WERI-Rb-1 (cell line): ENCODE measurements at regions not wholly inside any gene's neighbourhood (a gene's known extent, or its start where the extent isn't known, plus 50 kb on each side); places are given as distances from the start of the nearest gene placed in this dataset.

ENCODE experiments used
- DNase-seq: peaks from one replicate; pipeline ENCODE4 v3.0.0-alpha.2; 2020
- H3K27ac ChIP-seq: fragments of 250-450 bp; sonication (Bioruptor Pico); 2 replicates; pipeline ENCODE4 v1.5.1; 2020; ENCODE audit warnings: mild to moderate bottlenecking, moderate library complexity
- H3K27me3 ChIP-seq: fragments of 250-450 bp; sonication (Bioruptor Pico); 2 replicates; pipeline ENCODE4 v1.5.1; 2021; ENCODE audit warnings: mild to moderate bottlenecking, low read depth, moderate library complexity; ENCODE audit not compliant: insufficient read depth, severe bottlenecking
- H3K36me3 ChIP-seq: fragments of 250-450 bp; sonication (Bioruptor Pico); 2 replicates; pipeline ENCODE4 v1.5.1; 2020; ENCODE audit warnings: mild to moderate bottlenecking, moderate library complexity
- H3K4me3 ChIP-seq: 2 replicates; pipeline ENCODE4 v1.5.1; 2011; ENCODE audit warnings: low read depth, mild to moderate bottlenecking, control low read depth, low read length
- H3K9me3 ChIP-seq: fragments of 250-450 bp; sonication (Bioruptor Pico); 2 replicates; pipeline ENCODE4 v1.5.1; 2021; ENCODE audit warnings: mild to moderate bottlenecking, moderate library complexity; ENCODE audit not compliant: severe bottlenecking
- CTCF ChIP-seq: IDR thresholded peaks from 2 replicates; pipeline ENCODE4 v1.5.1; 2011; ENCODE audit warnings: low read depth, mild to moderate bottlenecking, control low read depth, inconsistent platforms, low read length

GRCh38 chr10:78281627-78282026 lies 248.0 kb downstream of the RPS24 start:
- Histone ChIP-seq H3K27me3 (no peaks in the 10 kb centered on the region), H3K4me3 (no peak overlapping the region), H3K9me3 (no peaks in the 10 kb centered on the region), H3K36me3 (no peaks in the 10 kb centered on the region), H3K27ac (no peak overlapping the region)
- TF ChIP-seq CTCF, result no peak
- DNase-seq, result no peak

GRCh38 chr10:78283069-78283682 lies 249.5 kb downstream of the RPS24 start:
- no peak overlapping the region for H3K4me3 ChIP-seq

GRCh38 chr10:78284381-78284780 lies 250.7 kb downstream of the RPS24 start:
- DNase-seq, result no peak
- Histone ChIP-seq H3K27me3 (no peaks in the 10 kb centered on the region), H3K4me3 (no peak overlapping the region), H3K36me3 (no peaks in the 10 kb centered on the region), H3K9me3 (no peaks in the 10 kb centered on the region), H3K27ac (peak overlapping the region; percentile 48)
- no peak for TF ChIP-seq CTCF

More at GRCh38 chr10:78283069-78283682, 249.5 kb downstream of the RPS24 start:
- H3K36me3 ChIP-seq, result no peaks in the 10 kb centered on the region
- no peak for DNase-seq
- no peaks in the 10 kb centered on the region for H3K27me3 ChIP-seq
- H3K27ac ChIP-seq, result no peak overlapping the region
- H3K9me3 ChIP-seq, result no peaks in the 10 kb centered on the region
- no peak for TF ChIP-seq CTCF

GRCh38 chr10:78285226-78285625 lies 251.6 kb downstream of the RPS24 start:
- H3K27me3 ChIP-seq, result no peaks in the 10 kb centered on the region

GRCh38 chr10:78286186-78286585 lies 252.5 kb downstream of the RPS24 start:
- Histone ChIP-seq H3K27ac (no peak overlapping the region; the same call in 1 of the 2 replicates), H3K27me3 (no peaks in the 10 kb centered on the region), H3K9me3 (no peaks in the 10 kb centered on the region), H3K4me3 (no peak overlapping the region), H3K36me3 (no peaks in the 10 kb centered on the region)
- TF ChIP-seq CTCF, result no peak
- DNase-seq, result peak; percentile 90

More at GRCh38 chr10:78285226-78285625, 251.6 kb downstream of the RPS24 start:
- TF ChIP-seq CTCF, result no peak
- Histone ChIP-seq H3K27ac (no peak overlapping the region), H3K9me3 (no peaks in the 10 kb centered on the region), H3K36me3 (no peaks in the 10 kb centered on the region), H3K4me3 (no peak overlapping the region)
- DNase-seq, result no peak

GRCh38 chr10:78286668-78287067 lies 253.0 kb downstream of the RPS24 start:
- H3K4me3 ChIP-seq, result no peak overlapping the region
- H3K27ac ChIP-seq, result no peak overlapping the region
- H3K36me3 ChIP-seq, result no peaks in the 10 kb centered on the region
- no peak for DNase-seq
- TF ChIP-seq CTCF, result no peak
- H3K9me3 ChIP-seq, result no peaks in the 10 kb centered on the region
- no peaks in the 10 kb centered on the region for H3K27me3 ChIP-seq
